Rectal smooth muscle tissue (tissue), 1 donor: ENCODE measurements at regions not wholly inside any gene's neighbourhood (a gene's known extent, or its start where the extent isn't known, plus 50 kb on each side); places are given as distances from the start of the nearest gene placed in this dataset.
A peak's percentile ranks its signal among the peaks of the same experiment; 100 is the strongest.
"Not testable (repeated sequence)": the region's sequence is repeated elsewhere in the genome, so short reads cannot be mapped to it uniquely, and the experiment has no call there.

ENCODE experiments used
- H3K27ac ChIP-seq: one replicate; pipeline ENCODE4 v1.7.0; 2013; ENCODE audit warnings: low read depth, low read length, inconsistent platforms
- H3K27me3 ChIP-seq: one replicate; pipeline ENCODE4 v1.7.0; 2013; ENCODE audit warnings: low read length; ENCODE audit not compliant: control insufficient read depth, insufficient read depth
- H3K36me3 ChIP-seq: one replicate; pipeline ENCODE4 v1.7.0; 2013; ENCODE audit warnings: low read length; ENCODE audit not compliant: control insufficient read depth, insufficient read depth
- H3K4me1 ChIP-seq: one replicate; pipeline ENCODE4 v1.7.0; 2013; ENCODE audit warnings: low read length; ENCODE audit not compliant: control insufficient read depth, insufficient read depth
- H3K4me3 ChIP-seq: one replicate; pipeline ENCODE4 v1.7.0; 2013; ENCODE audit warnings: low read length
- H3K9ac ChIP-seq: one replicate; pipeline ENCODE4 v1.7.0; 2013; ENCODE audit warnings: low read length

DNA sequence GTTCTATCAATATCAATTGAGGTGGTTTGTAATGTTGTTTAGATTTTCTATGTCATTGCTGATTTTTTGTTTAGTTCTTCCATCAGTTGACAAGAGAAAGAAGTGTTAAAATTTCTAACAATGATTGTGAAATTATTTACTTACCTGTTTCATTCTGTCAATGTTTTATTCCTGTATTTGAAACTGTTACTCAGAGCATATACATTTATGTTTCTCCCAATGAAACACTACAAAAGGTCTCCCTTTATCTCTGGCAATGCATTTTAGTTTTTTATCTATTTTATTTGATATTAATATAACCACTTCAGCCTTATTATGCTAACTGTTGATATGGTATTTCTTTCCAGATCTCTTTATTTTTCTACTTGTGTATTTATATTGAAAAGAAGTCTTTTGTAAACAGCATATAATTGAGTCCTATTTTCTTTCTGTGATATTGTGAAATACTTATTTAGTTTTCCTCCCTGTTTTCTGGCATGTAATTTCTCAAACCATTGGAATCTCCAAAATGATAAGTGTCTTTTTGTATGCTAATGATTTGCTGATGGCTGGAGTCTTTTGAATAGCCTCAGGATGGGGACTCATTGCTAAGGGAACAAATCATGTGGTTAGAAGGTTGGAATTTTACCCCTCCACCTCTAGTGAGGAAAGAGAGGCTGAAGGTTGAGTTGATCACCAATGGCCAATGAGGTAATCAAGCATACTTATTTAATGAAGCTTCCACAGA lies 122.0 kb downstream of the ADSS2 start:
- H3K9ac ChIP-seq = no peak overlapping the region

DNA sequence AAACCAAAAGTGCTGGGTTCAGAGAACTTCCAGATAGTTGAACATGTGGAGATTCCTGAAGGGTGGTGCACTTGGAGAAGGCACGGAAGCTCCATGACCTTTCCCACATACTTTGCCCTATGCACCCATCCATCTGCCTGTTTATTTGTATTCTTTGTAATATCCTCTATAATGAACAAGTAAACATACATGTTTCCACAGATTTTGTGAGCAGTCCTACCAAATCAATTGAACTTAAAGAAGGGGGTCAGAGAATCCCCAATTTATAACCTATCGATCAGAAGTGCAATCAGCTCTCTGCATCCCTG lies 121.4 kb downstream of the ADSS2 start:
- Histone ChIP-seq H3K4me1 (no peaks in the 10 kb centered on the region), H3K9ac (no peak overlapping the region), H3K4me3 (no peak overlapping the region), H3K36me3 (no peaks in the 10 kb centered on the region), H3K27ac (no peak overlapping the region), H3K27me3 (no peaks in the 10 kb centered on the region)

More for the DNA sequence above, 122.0 kb downstream of the ADSS2 start:
- H3K36me3 ChIP-seq = no peaks in the 10 kb centered on the region
- no peaks in the 10 kb centered on the region for H3K4me1 ChIP-seq
- no peak overlapping the region for H3K27ac ChIP-seq
- no peaks in the 10 kb centered on the region for H3K27me3 ChIP-seq
- no peak overlapping the region for H3K4me3 ChIP-seq

DNA sequence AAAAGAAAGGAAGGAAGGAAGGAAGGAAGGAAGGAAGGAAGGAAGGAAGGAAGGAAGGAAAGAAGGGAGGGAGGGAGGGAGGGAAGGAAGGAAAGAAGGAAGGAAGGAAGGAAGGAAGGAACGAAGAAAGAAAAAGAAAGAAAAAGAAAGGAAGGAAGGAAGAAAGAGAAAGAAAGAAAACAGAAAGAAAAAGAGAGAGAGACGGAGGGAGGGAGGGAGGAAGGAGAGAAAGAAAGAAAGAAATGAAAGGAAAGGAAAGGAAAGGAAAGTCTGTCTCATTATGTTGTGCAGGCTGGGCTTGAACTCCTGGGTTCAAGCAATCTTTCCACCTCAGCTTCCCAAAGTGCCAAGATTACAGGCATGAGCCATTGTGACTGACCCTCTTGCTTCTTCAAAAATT lies 118.9 kb downstream of the ADSS2 start:
- not testable (repeated sequence) for H3K36me3 ChIP-seq, H3K27me3 ChIP-seq, H3K27ac ChIP-seq, H3K4me1 ChIP-seq, H3K9ac ChIP-seq, H3K4me3 ChIP-seq

DNA sequence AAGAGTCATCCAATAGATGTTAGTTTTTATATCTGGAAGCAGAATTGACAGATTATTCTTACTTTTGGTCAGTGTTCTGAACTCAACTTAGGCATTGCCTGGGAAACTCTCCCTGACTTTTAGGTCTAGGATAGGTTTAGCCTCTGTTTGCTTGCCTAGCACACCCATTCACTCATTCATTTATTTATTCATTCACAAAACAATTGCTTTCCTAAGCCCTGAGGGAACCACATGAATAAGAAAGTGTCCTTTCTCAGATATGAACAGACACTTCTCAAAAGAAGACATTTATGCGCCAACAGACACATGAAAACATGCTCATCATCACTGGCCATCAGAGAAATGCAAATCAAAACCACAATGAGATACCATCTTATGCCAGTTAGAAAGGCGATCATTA lies 117.4 kb downstream of the ADSS2 start:
- H3K9ac ChIP-seq, H3K27ac ChIP-seq, H3K4me1 ChIP-seq, H3K4me3 ChIP-seq, H3K27me3 ChIP-seq, H3K36me3 ChIP-seq: not testable (repeated sequence)

DNA sequence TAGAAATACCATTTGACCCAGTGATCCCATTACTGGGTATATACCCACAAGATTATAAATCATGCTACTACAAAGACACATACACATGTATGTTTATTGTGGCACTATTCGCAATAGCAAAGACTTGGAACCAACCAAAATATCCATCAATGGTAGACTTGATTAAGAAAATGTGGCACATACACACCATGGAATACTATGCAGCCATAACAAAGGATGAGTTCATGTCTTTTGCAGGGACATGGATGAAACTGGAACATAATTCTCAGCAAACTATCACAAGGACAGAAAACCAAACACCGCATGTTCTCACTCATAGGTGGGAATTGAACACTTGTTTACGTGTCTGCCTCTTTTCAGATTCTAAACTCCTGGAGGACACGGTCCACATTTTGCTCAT lies 116.9 kb downstream of the ADSS2 start:
- H3K4me1 ChIP-seq, H3K27me3 ChIP-seq, H3K4me3 ChIP-seq, H3K36me3 ChIP-seq, H3K9ac ChIP-seq, H3K27ac ChIP-seq: not testable (repeated sequence)

DNA sequence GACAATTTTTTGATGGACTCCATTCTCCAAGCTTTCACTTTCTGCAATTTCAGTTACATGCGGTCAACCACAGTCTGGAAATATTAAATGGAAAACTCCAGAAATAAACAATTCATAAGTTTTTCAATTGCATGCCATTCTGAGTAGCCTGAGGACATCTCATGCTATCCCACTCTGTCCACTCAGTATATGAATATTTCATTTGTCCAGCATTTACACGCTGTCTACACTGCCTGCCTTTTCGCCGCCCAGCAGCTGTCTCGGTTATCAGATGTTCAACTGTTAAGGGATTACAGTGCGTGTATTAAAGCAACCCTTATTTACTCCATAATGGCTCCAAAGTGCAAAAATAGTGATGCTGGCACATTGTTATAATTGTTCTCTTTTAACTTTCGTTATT lies 116.3 kb downstream of the ADSS2 start:
- Histone ChIP-seq H3K4me3 (no peak overlapping the region), H3K27ac (no peak overlapping the region), H3K36me3 (no peaks in the 10 kb centered on the region), H3K27me3 (no peaks in the 10 kb centered on the region), H3K9ac (no peak overlapping the region), H3K4me1 (no peaks in the 10 kb centered on the region)

DNA sequence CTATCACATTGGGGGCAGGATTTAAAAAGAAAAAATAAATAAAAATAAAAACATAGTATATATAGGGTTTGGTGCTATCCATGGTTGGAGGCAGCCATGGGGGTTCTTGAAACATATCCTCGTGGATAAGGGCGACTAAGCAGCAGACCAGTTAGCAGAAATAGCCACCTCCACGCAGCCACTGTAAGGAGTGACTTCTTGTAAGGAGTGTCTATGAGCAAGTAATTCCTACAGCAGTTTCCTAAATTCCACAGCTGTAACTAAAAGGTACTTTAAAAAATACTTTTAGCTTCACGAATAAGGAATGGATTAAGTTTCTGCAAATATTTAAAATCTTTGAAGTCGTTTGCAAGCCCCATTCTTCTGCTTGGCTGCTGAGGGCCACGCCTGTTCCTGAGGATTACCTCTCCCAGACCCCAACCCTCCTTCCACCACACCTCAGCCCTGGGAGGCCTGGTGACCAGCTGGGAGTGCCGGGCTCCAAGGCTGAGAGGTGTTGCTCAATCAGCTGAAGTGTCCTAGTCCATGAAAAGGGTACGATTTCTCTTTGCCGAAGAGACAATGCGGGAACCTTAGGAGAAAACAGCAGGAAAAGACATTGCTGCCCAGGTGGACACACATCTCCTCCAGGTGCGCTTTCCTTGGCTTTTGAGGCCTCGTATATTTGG lies 115.3 kb downstream of the ADSS2 start:
- Histone ChIP-seq H3K27me3 (no peaks in the 10 kb centered on the region), H3K36me3 (no peaks in the 10 kb centered on the region), H3K4me1 (no peaks in the 10 kb centered on the region), H3K4me3 (no peak overlapping the region), H3K27ac (no peak overlapping the region), H3K9ac (no peak overlapping the region)

DNA sequence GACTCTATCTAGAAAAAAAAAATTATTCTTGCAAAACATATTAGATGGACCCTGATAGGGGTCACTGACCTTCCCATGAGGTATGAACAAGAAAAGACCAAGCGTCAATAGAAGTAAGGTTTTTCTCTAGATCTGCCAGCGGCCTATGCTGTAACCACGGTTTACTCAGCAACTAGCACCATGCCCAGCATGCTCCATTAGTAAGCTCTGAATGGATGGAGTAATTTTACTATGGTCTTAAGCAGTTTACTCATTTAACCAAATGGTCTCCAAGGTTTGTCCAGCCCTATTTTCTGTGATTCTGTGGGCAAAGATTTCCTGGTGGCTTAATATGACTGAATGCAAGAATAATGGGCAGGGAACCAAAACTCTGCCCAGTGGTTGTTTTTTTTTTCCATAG lies 113.9 kb downstream of the ADSS2 start:
- Histone ChIP-seq H3K27me3 (no peaks in the 10 kb centered on the region), H3K4me1 (no peaks in the 10 kb centered on the region), H3K4me3 (no peak overlapping the region), H3K9ac (no peak overlapping the region), H3K27ac (no peak overlapping the region), H3K36me3 (no peaks in the 10 kb centered on the region)

DNA sequence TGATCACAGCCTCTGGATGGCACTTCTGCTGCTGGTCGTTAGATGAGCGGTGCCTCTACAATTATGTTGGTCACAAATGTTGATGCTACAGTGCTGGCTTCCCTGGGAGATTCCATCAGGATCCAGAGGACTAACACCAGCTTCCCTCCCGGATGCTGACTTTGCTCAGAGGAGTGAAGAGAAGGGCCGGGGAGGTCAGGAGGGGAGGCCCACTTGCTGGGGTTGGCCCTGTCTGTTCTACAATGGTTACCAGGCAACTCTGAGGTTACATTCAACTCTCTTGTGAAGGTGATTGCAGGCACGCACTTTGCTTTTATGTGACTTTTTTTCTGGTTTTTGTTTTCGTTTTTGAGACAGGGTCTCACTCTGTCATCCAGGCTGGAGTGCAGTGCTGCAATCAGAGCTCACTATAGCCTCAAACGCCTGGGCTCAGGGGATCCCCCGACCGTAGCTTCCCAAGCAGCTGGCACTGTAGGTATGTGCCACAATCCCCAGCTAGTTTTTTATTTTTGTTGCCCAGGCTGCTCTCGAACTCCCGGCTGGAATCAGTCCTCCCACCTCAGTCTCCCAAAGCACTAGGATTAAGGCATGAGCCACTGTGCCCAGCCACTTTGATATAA lies 112.5 kb downstream of the ADSS2 start:
- Histone ChIP-seq H3K9ac (no peak overlapping the region), H3K27me3 (no peaks in the 10 kb centered on the region), H3K4me3 (no peak overlapping the region), H3K36me3 (no peaks in the 10 kb centered on the region), H3K27ac (no peak overlapping the region), H3K4me1 (no peaks in the 10 kb centered on the region)

DNA sequence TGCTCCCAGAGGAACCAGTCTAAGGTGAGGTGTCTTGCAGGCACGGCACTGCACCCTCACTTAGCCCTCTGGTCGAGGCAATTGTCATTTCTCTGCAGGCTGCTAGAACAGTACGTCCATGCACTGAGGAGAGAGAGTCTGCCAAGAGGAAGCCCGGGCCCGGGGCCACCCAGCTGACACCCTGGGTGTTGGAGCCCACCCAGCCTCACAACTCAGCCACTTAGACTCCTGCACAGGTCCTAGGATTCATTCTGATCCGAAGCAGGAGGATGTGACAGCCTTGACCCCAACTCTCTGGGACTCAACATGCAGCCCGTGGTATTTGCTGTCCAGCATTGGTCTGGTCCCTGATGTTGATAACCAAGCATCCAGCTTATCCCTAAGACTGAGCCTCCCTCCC lies 111.9 kb downstream of the ADSS2 start:
- Histone ChIP-seq H3K4me3 (no peak overlapping the region), H3K27ac (no peak overlapping the region), H3K9ac (no peak overlapping the region), H3K4me1 (no peaks in the 10 kb centered on the region), H3K27me3 (no peaks in the 10 kb centered on the region), H3K36me3 (no peaks in the 10 kb centered on the region)

DNA sequence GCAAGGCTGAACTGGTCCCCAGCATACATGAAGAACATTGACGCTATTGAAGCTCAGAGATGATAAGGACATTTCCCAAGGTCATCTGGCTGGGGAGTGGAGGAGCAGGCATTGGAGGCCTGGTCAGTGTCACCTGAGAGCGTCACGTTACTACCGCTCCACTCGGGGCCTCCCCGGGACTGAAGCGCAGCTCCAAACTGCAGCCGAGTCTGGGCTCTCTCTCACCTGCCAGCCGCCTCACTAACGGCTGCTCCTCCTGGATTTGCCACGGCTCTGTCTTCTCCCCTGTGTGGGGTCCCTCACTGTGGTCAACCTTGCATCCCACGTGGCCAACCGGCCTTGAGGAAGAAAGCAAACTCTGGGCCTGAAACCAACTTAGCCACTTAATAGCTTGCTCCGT lies 111.3 kb downstream of the ADSS2 start:
- Histone ChIP-seq H3K9ac (no peak overlapping the region), H3K4me3 (no peak overlapping the region), H3K27ac (no peak overlapping the region)

DNA sequence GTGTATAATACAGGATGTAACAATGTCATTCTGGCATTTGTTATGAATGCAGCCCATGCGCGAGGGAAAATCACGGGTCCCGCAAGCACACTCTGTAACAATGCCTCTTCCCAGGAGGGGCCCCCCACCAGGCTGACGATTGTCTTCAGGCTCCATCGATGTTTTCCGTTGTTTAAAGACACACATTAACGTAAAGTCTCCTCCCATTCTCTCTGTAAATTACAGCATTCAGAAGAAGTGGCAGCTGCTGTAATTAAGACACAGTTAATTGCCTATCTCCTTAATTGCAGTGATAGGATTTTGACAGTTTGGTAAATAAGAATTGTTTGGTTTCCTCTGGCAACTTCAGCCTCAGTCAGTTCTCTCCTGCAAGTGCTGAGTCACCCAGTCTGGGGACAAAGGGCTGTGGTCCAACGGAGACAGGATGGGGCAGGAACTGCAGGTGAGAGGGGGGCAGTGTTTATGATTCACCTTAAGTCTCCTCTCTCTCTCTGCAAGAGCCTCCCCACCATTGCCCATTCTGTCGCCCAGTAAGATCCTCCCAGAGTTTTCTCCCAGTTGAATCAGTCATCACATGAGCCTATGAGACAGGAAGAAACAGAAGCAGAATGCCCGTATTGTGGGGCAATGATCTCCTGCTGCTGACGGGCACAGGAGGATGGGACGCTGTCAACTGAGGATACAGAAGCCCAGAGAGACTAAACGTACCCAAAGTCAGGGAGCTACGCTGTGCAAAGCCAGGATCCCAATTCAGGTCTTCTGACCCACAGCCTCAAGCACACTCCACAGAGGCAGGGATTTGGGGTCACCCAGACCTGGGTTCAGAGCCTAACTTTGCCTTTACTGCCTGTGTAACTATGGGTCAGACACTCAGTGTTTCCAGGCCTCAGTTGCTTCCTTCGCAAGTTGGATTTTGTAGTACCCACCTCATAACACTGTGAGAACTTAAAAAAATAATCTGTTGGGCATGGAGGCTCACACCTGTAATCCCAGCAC lies 110.0 kb downstream of the ADSS2 start:
- Histone ChIP-seq H3K9ac (no peak overlapping the region), H3K27ac (no peak overlapping the region), H3K4me3 (peak overlapping the region; percentile 1), H3K36me3 (no peaks in the 10 kb centered on the region), H3K27me3 (no peaks in the 10 kb centered on the region), H3K4me1 (no peaks in the 10 kb centered on the region)

More for the DNA sequence above, 111.3 kb downstream of the ADSS2 start:
- H3K27me3 ChIP-seq = no peaks in the 10 kb centered on the region
- no peaks in the 10 kb centered on the region for H3K4me1 ChIP-seq
- H3K36me3 ChIP-seq = no peaks in the 10 kb centered on the region
